GM23338 (cell line): ENCODE measurements at regions not wholly inside any gene's neighbourhood (a gene's known extent, or its start where the extent isn't known, plus 50 kb on each side); places are given as distances from the start of the nearest gene placed in this dataset.
A peak's percentile ranks its signal among the peaks of the same experiment; 100 is the strongest.

Source experiments
- ATAC-seq: fragments of 200-7000 bp; cut with Tn5 transposase; 3 replicates; pipeline ENCODE4 v1.9.1; 2020
- DNase-seq: peaks from one replicate; pipeline ENCODE4 v3.0.0-alpha.2; 2015; ENCODE audit warnings: low spot score
- H2AFZ ChIP-seq: fragments of 200-600 bp; sonication (generic); 2 replicates; pipeline ENCODE4 v1.8.0; 2016; ENCODE audit warnings: antibody characterized with exemption, mild to moderate bottlenecking, moderate library complexity
- H3F3A ChIP-seq: fragments of 200-600 bp; sonication (generic); replicated peaks from 2 replicates; pipeline ENCODE4 v1.8.0; 2017; ENCODE audit warnings: antibody characterized with exemption, mixed run types, low read depth
- H3K27ac ChIP-seq: fragments of 200-600 bp; sonication (generic); 2 replicates; pipeline ENCODE4 v1.6.1; 2016; ENCODE audit warnings: low read depth
- H3K27me3 ChIP-seq: fragments of 200-600 bp; sonication (generic); 2 replicates; pipeline ENCODE4 v1.8.0; 2016; ENCODE audit warnings: mild to moderate bottlenecking, mixed run types, moderate library complexity; ENCODE audit not compliant: insufficient read depth
- H3K36me3 ChIP-seq: fragments of 200-600 bp; sonication (generic); 2 replicates; pipeline ENCODE4 v1.8.0; 2016; ENCODE audit warnings: mild to moderate bottlenecking; ENCODE audit not compliant: insufficient read depth
- H3K4me1 ChIP-seq: fragments of 200-600 bp; sonication (generic); 2 replicates; pipeline ENCODE4 v1.8.0; 2016; ENCODE audit warnings: mild to moderate bottlenecking, moderate library complexity; ENCODE audit not compliant: insufficient read depth
- H3K4me2 ChIP-seq: fragments of 200-600 bp; sonication (generic); 2 replicates; pipeline ENCODE4 v1.7.1; 2017; ENCODE audit warnings: mixed run types
- H3K4me3 ChIP-seq: fragments of 200-600 bp; sonication (generic); 2 replicates; pipeline ENCODE4 v1.6.1; 2016; ENCODE audit warnings: mixed run types
- H3K79me2 ChIP-seq: fragments of 200-600 bp; sonication (generic); replicated peaks from 2 replicates; pipeline ENCODE4 v1.8.0; 2017; ENCODE audit warnings: mild to moderate bottlenecking; ENCODE audit not compliant: insufficient read depth
- H3K9me2 ChIP-seq: fragments of 200-600 bp; sonication (generic); 2 replicates; pipeline ENCODE4 v1.8.0; 2017; ENCODE audit not compliant: insufficient read depth
- H4K20me1 ChIP-seq: fragments of 200-600 bp; sonication (generic); replicated peaks from 2 replicates; pipeline ENCODE4 v1.8.0; 2017; ENCODE audit warnings: mild to moderate bottlenecking; ENCODE audit not compliant: insufficient read depth
- H3K27ac Mint-ChIP-seq: 2 replicates; pipeline ENCODE4 v1.8.0; 2020; ENCODE audit warnings: inconsistent platforms, mild to moderate bottlenecking, moderate library complexity, mixed read lengths
- H3K27me3 Mint-ChIP-seq: 3 replicates; pipeline ENCODE4 v1.8.0; 2022; ENCODE audit warnings: low read depth, mild to moderate bottlenecking, moderate library complexity, mixed read lengths, inconsistent platforms; ENCODE audit not compliant: insufficient read depth, poor library complexity
- H3K36me3 Mint-ChIP-seq: 3 replicates; pipeline ENCODE4 v1.8.0; 2021; ENCODE audit warnings: low read depth, mild to moderate bottlenecking, inconsistent platforms, moderate library complexity, mixed read lengths
- H3K4me1 Mint-ChIP-seq: 3 replicates; pipeline ENCODE4 v1.8.0; 2020; ENCODE audit warnings: mild to moderate bottlenecking, inconsistent platforms, mixed read lengths
- H3K4me3 Mint-ChIP-seq: 3 replicates; pipeline ENCODE4 v1.8.0; 2021; ENCODE audit warnings: moderate library complexity, mild to moderate bottlenecking, inconsistent platforms, mixed read lengths
- H3K9me3 Mint-ChIP-seq: 3 replicates; pipeline ENCODE4 v1.8.0; 2020; ENCODE audit warnings: moderate library complexity, mild to moderate bottlenecking, inconsistent platforms, mixed read lengths
- CREB1 ChIP-seq: fragments of 250-450 bp; sonication (Bioruptor Pico); IDR thresholded peaks from 2 replicates; pipeline ENCODE4 v1.5.0; 2020; ENCODE audit warnings: low read depth, mild to moderate bottlenecking, moderate library complexity
- ETS1 ChIP-seq: IDR thresholded peaks from 2 replicates; pipeline ENCODE4 v1.6.1; 2016; ENCODE audit warnings: antibody characterized with exemption
- EZH2 ChIP-seq: fragments of 200-600 bp; sonication (generic); IDR thresholded peaks from one replicate; pipeline ENCODE4 v1.8.0; 2017; ENCODE audit warnings: antibody characterized with exemption, mild to moderate bottlenecking, low read depth; ENCODE audit not compliant: unreplicated experiment
- EZH2phosphoT487 ChIP-seq: fragments of 200-600 bp; sonication (generic); IDR thresholded peaks from one replicate; pipeline ENCODE4 v1.8.1; 2018; ENCODE audit warnings: antibody characterized with exemption; ENCODE audit not compliant: unreplicated experiment
- JUNB ChIP-seq: IDR thresholded peaks from one replicate; pipeline ENCODE4 v1.6.1; 2016; ENCODE audit warnings: antibody characterized with exemption; ENCODE audit not compliant: unreplicated experiment
- NANOG ChIP-seq: IDR thresholded peaks from 2 replicates; pipeline ENCODE4 v1.6.1; 2016; ENCODE audit warnings: antibody characterized with exemption, borderline replicate concordance
- POLR2AphosphoS5 ChIP-seq: IDR thresholded peaks from 2 replicates; pipeline ENCODE4 v1.6.1; 2016; ENCODE audit warnings: antibody characterized with exemption, low read depth
- REST ChIP-seq: IDR thresholded peaks from one replicate; pipeline ENCODE4 v1.6.1; 2018; ENCODE audit warnings: antibody characterized with exemption; ENCODE audit not compliant: unreplicated experiment
- STAT1 ChIP-seq: IDR thresholded peaks from one replicate; pipeline ENCODE4 v1.6.1; 2016; ENCODE audit warnings: antibody characterized with exemption; ENCODE audit not compliant: unreplicated experiment
- ZNF114 ChIP-seq: fragments of 250-450 bp; sonication (Bioruptor Pico); IDR thresholded peaks from 2 replicates; pipeline ENCODE4 v1.5.0; 2020; ENCODE audit warnings: mild to moderate bottlenecking, moderate library complexity
- ZNF331 ChIP-seq: fragments of 250-450 bp; sonication (Bioruptor Pico); IDR thresholded peaks from 2 replicates; pipeline ENCODE4 v1.5.0; 2020; ENCODE audit warnings: low read depth, mild to moderate bottlenecking, moderate library complexity
- TF ChIP-seq, protein P1 (sequence below), 2 experiments: fragments of 200-600 bp in 1 of 2; sonication (generic) in 1 of 2; conservative IDR thresholded peaks; 2 replicates each; pipeline versions ENCODE4 v1.5.1 to v1.6.1; 2016 to 2017; ENCODE audit warnings: antibody characterized with exemption in 2 of 2, low read depth in 2 of 2, mild to moderate bottlenecking in 2 of 2, moderate library complexity in 1 of 2

GRCh38 chr2:129741165-129741564, 238.3 kb upstream of the RAB6C start:
- no peak for DNase-seq
- no peaks in the 10 kb centered on the region for H4K20me1 ChIP-seq
- no peak overlapping the region for H3K4me3 ChIP-seq
- ATAC-seq: no peak
- H2AFZ ChIP-seq: no peak overlapping the region
- no peaks in the 10 kb centered on the region for H3K27me3 ChIP-seq
- H3K4me1 ChIP-seq: no peaks in the 10 kb centered on the region
- H3K9me2 ChIP-seq: no peaks in the 10 kb centered on the region
- Mint-ChIP-seq H3K27me3 (peaks cover 8% of the 10 kb centered on the region), H3K4me1 (peaks cover 5% of the 10 kb centered on the region; the same call in 1 of the 3 replicates), H3K36me3 (no peaks in the 10 kb centered on the region; the same call in 1 of the 3 replicates), H3K27ac (no peak overlapping the region), H3K4me3 (no peak overlapping the region), H3K9me3 (no peaks in the 10 kb centered on the region; the same call in 2 of the 3 replicates)
- no peaks in the 10 kb centered on the region for H3F3A ChIP-seq
- no peaks in the 10 kb centered on the region for H3K79me2 ChIP-seq
- no peaks in the 10 kb centered on the region for H3K36me3 ChIP-seq
- H3K4me2 ChIP-seq: no peak overlapping the region
- no peak overlapping the region for H3K27ac ChIP-seq
- TF ChIP-seq JUNB (no peak), ZNF331 (CRISPR knock-in tag) (no peak), CREB1 (CRISPR knock-in tag) (no peak), REST (no peak), EZH2phosphoT487 (no peak), NANOG (no peak)

GRCh38 chr2:129741623-129742022, 237.8 kb upstream of the RAB6C start:
- no peak overlapping the region for H3K27ac Mint-ChIP-seq
- peaks cover 5% of the 10 kb centered on the region; the same call in 1 of the 3 replicates for H3K4me1 Mint-ChIP-seq
- H3K4me3 Mint-ChIP-seq: no peak overlapping the region
- DNase-seq (no peak), ATAC-seq (peak; percentile 41; the same call in 2 of the 3 replicates)
- H2AFZ ChIP-seq: no peak overlapping the region
- H3K27me3 ChIP-seq: no peaks in the 10 kb centered on the region
- H3K4me3 ChIP-seq: no peak overlapping the region
- no peaks in the 10 kb centered on the region for H3K36me3 ChIP-seq
- no peaks in the 10 kb centered on the region for H3K79me2 ChIP-seq
- no peaks in the 10 kb centered on the region for H4K20me1 ChIP-seq
- no peaks in the 10 kb centered on the region; the same call in 2 of the 3 replicates for H3K9me3 Mint-ChIP-seq
- no peak overlapping the region for H3K4me2 ChIP-seq
- no peak overlapping the region for H3K27ac ChIP-seq
- H3F3A ChIP-seq: no peaks in the 10 kb centered on the region
- no peaks in the 10 kb centered on the region for H3K4me1 ChIP-seq
- peaks cover 8% of the 10 kb centered on the region for H3K27me3 Mint-ChIP-seq
- TF ChIP-seq STAT1 (no peak), REST (no peak), CREB1 (CRISPR knock-in tag) (no peak), POLR2AphosphoS5 (no peak), EZH2phosphoT487 (no peak), ZNF331 (CRISPR knock-in tag) (no peak), EZH2 (no peak), ZNF114 (CRISPR knock-in tag) (no peak), JUNB (no peak), ETS1 (no peak)
- TF ChIP-seq, protein P1, sequence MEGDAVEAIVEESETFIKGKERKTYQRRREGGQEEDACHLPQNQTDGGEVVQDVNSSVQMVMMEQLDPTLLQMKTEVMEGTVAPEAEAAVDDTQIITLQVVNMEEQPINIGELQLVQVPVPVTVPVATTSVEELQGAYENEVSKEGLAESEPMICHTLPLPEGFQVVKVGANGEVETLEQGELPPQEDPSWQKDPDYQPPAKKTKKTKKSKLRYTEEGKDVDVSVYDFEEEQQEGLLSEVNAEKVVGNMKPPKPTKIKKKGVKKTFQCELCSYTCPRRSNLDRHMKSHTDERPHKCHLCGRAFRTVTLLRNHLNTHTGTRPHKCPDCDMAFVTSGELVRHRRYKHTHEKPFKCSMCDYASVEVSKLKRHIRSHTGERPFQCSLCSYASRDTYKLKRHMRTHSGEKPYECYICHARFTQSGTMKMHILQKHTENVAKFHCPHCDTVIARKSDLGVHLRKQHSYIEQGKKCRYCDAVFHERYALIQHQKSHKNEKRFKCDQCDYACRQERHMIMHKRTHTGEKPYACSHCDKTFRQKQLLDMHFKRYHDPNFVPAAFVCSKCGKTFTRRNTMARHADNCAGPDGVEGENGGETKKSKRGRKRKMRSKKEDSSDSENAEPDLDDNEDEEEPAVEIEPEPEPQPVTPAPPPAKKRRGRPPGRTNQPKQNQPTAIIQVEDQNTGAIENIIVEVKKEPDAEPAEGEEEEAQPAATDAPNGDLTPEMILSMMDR (conservative IDR thresholded peaks at IDR 0.05; ENCODE audit: low read depth in 2 of 2): no peak
- H3K36me3 Mint-ChIP-seq: no peaks in the 10 kb centered on the region; the same call in 1 of the 3 replicates
- H3K9me2 ChIP-seq: no peaks in the 10 kb centered on the region
